HG03196 (cell line): ENCODE measurements at regions not wholly inside any gene's neighbourhood (a gene's known extent, or its start where the extent isn't known, plus 50 kb on each side); places are given as distances from the start of the nearest gene placed in this dataset.
"Not testable (repeated sequence)": the region's sequence is repeated elsewhere in the genome, so short reads cannot be mapped to it uniquely, and the experiment has no call there.

ENCODE experiments used
- ATAC-seq: cut with Tn5 transposase; IDR thresholded peaks from one replicate; pipeline ENCODE4 v1.9.1; 2021; ENCODE audit not compliant: unreplicated experiment

GRCh38 chr14:106753751-106754150 lies 1227.4 kb downstream of the TMEM121 start:
- not testable (repeated sequence) for ATAC-seq

- ATAC-seq = not testable (repeated sequence)
Measured at GRCh38 chr14:106757444-106757843, 1231.1 kb downstream of the TMEM121 start.

GRCh38 chr14:106761886-106762816 lies 1235.8 kb downstream of the TMEM121 start:
- ATAC-seq = not testable (repeated sequence)

- ATAC-seq = not testable (repeated sequence)
Measured at GRCh38 chr14:106764968-106765369, 1238.6 kb downstream of the TMEM121 start.

- no peak for ATAC-seq
Measured at GRCh38 chr14:106766145-106766544, 1239.8 kb downstream of the TMEM121 start.

- ATAC-seq = not testable (repeated sequence)
Measured at GRCh38 chr14:106766551-106767277, 1240.3 kb downstream of the TMEM121 start.

- not testable (repeated sequence) for ATAC-seq
Measured at GRCh38 chr14:106768230-106768629, 1241.8 kb downstream of the TMEM121 start.

GRCh38 chr14:106768972-106769700 lies 1242.8 kb downstream of the TMEM121 start:
- not testable (repeated sequence) for ATAC-seq

GRCh38 chr14:106770158-106770672 lies 1243.8 kb downstream of the TMEM121 start:
- not testable (repeated sequence) for ATAC-seq

GRCh38 chr14:106774889-106775480 lies 1248.6 kb downstream of the TMEM121 start:
- ATAC-seq = not testable (repeated sequence)

GRCh38 chr14:106776395-106776983 lies 1250.1 kb downstream of the TMEM121 start:
- no peak for ATAC-seq

- ATAC-seq = no peak
Measured at GRCh38 chr14:106778986-106779385, 1252.6 kb downstream of the TMEM121 start.

- no peak for ATAC-seq
Measured at GRCh38 chr14:106786697-106787096, 1260.3 kb downstream of the TMEM121 start.

GRCh38 chr14:106787626-106788025 lies 1261.2 kb downstream of the TMEM121 start:
- ATAC-seq = no peak

GRCh38 chr14:106788534-106788933 lies 1262.2 kb downstream of the TMEM121 start:
- ATAC-seq = no peak

GRCh38 chr14:106789318-106789717 lies 1262.9 kb downstream of the TMEM121 start:
- ATAC-seq = no peak

- ATAC-seq = no peak
Measured at GRCh38 chr14:106790189-106791036, 1264.0 kb downstream of the TMEM121 start.

GRCh38 chr14:106792543-106792942 lies 1266.2 kb downstream of the TMEM121 start:
- no peak for ATAC-seq

- ATAC-seq = not testable (repeated sequence)
Measured at GRCh38 chr14:106798166-106798565, 1271.8 kb downstream of the TMEM121 start.
